GM12872 (cell line): ENCODE measurements at regions not wholly inside any gene's neighbourhood (a gene's known extent, or its start where the extent isn't known, plus 50 kb on each side); places are given as distances from the start of the nearest gene placed in this dataset.

Experiments
- TF ChIP-seq, protein P1 (sequence below): IDR thresholded peaks from 3 replicates; pipeline ENCODE4 v1.5.1; 2011; ENCODE audit warnings: low read depth, mild to moderate bottlenecking, low read length, moderate library complexity; ENCODE audit not compliant: insufficient read depth

DNA sequence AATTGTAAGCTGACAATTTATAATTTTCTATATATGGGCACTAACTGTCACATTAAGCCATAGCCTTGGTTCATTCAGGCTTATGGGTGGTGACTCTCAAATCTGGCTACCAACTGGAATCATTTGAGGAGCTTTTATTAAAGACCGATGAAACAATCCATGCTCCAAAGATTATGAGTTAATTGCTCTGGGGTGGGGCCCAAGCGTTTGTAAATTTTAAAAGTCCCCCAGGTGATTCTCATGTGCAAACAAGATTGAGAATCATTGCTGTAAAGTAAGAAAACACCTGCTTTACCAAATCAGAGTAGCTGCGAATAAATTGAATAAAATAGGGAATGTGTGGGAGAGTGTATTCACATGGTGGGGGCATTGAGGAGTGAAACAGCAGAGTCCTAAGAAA lies 76.1 kb upstream of the RAB27B start:
- TF ChIP-seq, protein P1, sequence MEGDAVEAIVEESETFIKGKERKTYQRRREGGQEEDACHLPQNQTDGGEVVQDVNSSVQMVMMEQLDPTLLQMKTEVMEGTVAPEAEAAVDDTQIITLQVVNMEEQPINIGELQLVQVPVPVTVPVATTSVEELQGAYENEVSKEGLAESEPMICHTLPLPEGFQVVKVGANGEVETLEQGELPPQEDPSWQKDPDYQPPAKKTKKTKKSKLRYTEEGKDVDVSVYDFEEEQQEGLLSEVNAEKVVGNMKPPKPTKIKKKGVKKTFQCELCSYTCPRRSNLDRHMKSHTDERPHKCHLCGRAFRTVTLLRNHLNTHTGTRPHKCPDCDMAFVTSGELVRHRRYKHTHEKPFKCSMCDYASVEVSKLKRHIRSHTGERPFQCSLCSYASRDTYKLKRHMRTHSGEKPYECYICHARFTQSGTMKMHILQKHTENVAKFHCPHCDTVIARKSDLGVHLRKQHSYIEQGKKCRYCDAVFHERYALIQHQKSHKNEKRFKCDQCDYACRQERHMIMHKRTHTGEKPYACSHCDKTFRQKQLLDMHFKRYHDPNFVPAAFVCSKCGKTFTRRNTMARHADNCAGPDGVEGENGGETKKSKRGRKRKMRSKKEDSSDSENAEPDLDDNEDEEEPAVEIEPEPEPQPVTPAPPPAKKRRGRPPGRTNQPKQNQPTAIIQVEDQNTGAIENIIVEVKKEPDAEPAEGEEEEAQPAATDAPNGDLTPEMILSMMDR: no peak

DNA sequence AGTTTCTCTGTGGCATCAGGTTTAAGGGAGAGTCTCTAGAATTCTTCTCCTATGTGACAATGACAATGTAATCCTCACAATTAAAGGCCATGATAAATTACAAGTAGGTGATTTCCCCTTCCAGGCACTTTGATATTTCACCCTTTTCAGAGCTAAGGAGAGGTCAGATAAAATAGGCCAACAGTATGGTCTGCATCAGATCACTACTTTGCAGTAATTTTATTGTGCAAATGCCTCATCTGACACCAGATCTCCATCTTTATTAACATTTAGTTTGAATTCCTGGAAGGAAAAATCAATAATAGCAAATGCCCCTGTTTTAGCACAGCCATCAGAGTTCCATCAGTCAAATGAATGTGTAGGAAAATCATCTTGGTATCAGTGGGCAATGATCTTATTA lies 72.8 kb upstream of the RAB27B start:
- TF ChIP-seq, protein P1: no peak

DNA sequence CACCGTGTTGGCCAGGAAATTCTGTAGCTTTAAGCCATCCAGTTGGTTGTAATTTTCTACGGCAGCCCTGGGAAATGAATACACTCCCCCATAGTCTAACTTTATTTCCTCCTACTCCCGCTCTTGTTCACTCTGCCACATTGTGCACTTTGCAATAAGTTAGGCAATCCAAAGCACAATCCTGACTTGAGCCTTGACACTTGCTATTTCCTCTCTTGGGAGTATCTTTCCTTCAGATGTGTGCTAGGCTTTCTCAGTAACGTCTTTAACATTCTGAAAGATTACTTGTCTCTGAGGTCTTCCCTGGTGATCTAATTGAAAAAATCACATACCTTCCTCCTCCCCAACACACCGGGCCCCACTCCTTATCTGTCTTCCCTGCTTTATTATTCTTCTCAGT lies 65.9 kb upstream of the RAB27B start:
- TF ChIP-seq, protein P1: no peak

DNA sequence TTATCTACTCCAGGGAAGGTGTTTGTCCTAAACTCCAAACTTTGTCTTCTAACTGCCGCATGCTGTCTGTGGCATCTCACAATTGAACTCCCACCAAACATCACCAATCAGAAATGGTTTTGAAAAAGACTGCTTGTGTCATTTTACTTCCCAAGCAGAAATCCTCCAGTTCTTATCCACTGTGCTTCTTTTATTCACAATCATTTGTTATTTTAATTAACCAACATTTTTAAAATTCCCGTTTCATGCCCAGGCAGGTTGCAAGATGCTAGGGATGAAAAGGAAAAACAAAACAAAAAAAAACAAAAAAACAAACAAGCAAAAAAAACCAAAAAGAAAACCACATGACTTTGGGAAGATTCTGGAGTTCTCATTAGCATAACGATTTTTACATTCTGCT lies 63.5 kb upstream of the RAB27B start:
- TF ChIP-seq, protein P1: no peak

DNA sequence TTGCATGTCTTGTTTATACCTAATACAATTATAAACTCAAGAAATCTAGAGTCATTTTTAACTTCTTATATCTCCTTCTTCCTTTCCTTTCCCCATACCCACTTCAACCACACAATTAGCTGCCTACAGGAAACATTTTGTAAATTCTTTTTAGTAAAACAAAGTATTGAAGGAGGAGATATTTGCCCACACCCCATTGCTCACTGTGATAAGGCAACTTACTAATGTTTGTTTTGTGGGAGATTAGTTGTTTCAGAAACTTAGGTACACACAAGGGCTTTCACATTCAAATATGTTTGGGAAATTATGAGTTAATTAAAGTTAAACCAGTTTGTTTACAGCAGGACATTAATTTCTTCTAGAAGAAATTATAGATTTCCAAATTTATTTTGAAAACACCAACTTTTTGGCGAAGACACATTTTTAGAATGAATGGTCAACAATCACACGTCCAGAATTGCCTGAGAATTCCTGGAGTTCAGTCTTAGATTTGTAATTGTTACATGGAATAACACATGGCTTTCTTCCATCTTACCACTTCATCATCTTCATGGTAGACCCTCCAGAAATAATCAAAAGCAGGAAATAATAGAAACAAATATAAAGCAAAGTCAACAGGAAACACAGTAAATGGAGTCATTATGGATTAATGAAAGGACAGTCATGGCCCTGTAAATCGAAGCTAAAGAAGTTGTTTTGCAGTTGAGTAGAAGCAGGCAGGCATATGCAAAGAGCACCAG lies 62.5 kb upstream of the RAB27B start:
- TF ChIP-seq, protein P1: no peak

DNA sequence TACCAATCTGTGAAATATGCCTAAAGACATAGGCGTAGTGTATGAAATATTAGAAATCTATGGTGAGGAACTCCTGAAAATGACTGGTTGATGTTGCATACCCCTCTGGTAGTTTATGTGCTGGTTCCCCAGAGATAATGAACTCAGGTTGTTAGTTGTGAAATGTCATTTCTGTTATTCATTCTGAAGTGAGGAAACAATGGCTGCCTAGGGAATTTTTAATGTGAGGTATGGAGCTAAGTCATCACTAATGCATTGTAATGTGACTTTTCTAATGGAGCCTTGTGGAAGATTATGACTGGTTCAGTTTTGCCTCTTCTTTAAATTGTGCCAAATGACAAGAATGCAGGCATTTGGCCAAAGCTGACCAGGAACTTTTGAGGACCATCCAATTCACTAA lies 61.6 kb upstream of the RAB27B start:
- TF ChIP-seq, protein P1: no peak

DNA sequence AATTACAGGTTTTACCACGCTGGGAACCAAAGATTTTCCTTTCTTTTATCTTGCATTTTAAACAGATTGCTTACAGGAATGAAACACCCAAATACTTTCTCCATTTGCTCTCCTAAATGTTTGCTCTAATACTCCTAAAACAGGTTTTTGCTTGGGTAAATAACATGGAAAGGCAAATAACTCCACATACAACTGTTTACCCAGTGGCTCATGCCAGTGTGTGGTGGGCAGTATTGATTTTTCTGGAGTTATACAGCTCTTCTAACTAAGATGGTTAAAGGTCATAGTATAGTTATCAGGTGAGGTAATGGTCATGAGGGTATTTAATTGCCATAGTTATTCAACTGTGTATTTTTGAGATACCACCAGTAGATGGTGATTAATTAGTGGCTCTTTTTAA lies 61.2 kb upstream of the RAB27B start:
- TF ChIP-seq, protein P1: no peak
